ENCODE measurements at regions not wholly inside any gene's neighbourhood (a gene's known extent, or its start where the extent isn't known, plus 50 kb on each side); places are given as distances from the start of the nearest gene placed in this dataset.

GRCh38 chr2:158740621-158741020, 54.5 kb upstream of the DAPL1 start:
- TF ChIP-seq CTCF (IDR thresholded peaks at IDR 0.05; ENCODE audit: low read depth, low read length) (no peak), EZH2phosphoT487 (IDR thresholded peaks at IDR 0.05; ENCODE audit: low read depth) (no peak)
